ENCODE measurements at regions not wholly inside any gene's neighbourhood (a gene's known extent, or its start where the extent isn't known, plus 50 kb on each side); places are given as distances from the start of the nearest gene placed in this dataset.

DNA sequence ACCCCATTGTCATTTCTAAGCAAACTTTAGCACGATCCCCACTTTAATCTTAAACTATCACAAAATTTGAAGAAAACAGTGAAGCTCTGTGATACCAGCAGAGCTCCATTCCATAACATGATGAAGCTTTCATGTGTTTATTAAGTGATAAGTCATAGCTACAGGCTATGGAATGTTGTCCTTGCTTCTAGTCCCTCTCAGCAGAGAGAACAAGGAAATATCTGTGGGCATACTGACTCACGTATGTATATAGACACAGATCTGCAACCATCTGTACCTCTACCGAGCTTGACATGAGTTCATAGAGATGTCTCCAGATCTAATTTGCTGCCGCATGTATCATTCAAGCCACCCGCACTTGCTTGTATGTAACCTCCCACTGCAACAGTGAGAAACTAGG is 588.9 kb downstream of the ETS1 start:
- TF ChIP-seq CTCF (IDR thresholded peaks at IDR 0.05; ENCODE audit: insufficient read depth, missing control alignments), result no peak
- FAIRE-seq (no peak), DNase-seq (ENCODE audit: insufficient read length, low spot score) (no peak)

GRCh38 chr11:127997594-127997993 is 589.8 kb downstream of the ETS1 start:
- FAIRE-seq, result no peak
- no peak for DNase-seq (ENCODE audit: insufficient read length, low spot score)
- no peak for TF ChIP-seq CTCF (IDR thresholded peaks at IDR 0.05; ENCODE audit: insufficient read depth, missing control alignments)

- DNase-seq (ENCODE audit: insufficient read length, low spot score) (no peak), FAIRE-seq (no peak)
- TF ChIP-seq CTCF (IDR thresholded peaks at IDR 0.05; ENCODE audit: insufficient read depth, missing control alignments), result no peak
Measured at GRCh38 chr11:127996825-127997224, 590.5 kb downstream of the ETS1 start.

DNA sequence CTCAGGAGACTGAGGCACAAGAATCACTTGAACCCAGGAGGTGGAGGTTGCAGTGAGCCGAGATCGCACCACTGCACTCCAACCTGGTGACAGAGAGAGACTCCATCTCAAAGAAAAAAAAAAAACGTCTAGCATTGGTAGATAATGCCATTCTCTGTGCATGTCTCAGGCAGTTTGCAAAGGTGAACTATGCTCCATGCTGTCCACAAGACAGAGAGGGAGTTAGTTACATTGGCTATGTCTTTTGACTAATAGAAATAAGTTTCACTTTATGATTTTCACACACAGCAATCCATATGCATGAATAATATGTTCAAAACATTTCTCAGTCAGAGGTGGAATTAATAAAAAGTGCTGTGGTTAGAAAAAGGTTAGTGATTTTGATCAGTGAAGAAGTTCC is 591.4 kb downstream of the ETS1 start:
- no peak for TF ChIP-seq CTCF (IDR thresholded peaks at IDR 0.05; ENCODE audit: insufficient read depth, missing control alignments)
- FAIRE-seq (no peak), DNase-seq (ENCODE audit: insufficient read length, low spot score) (no peak)

DNA sequence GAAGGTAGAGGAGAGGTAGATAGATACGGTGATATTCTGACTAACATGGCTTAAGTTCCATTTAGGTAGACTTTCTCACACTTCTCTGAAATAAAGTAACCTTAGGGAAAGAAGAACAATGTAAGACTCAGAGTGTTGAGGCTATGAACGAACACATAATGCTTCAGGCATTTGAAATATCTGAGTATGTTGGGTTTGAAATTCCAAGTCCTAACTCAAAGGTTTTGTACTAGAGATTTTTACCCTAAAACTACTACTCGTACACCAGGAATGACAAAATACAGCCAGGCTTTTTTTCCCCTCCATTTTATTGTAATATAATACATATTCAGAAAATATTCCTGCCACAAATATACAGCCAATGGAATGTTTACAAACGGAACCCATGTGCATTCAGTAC is 592.6 kb downstream of the ETS1 start:
- TF ChIP-seq CTCF (IDR thresholded peaks at IDR 0.05; ENCODE audit: insufficient read depth, missing control alignments), result no peak
- no peak for FAIRE-seq
- DNase-seq (ENCODE audit: insufficient read length, low spot score), result no peak

- peak; percentile 10 for TF ChIP-seq CTCF (IDR thresholded peaks at IDR 0.05; ENCODE audit: insufficient read depth, missing control alignments)
- DNase-seq (ENCODE audit: insufficient read length, low spot score), result no peak
- FAIRE-seq, result no peak
Measured at GRCh38 chr11:127993788-127994187, 593.6 kb downstream of the ETS1 start.

DNA sequence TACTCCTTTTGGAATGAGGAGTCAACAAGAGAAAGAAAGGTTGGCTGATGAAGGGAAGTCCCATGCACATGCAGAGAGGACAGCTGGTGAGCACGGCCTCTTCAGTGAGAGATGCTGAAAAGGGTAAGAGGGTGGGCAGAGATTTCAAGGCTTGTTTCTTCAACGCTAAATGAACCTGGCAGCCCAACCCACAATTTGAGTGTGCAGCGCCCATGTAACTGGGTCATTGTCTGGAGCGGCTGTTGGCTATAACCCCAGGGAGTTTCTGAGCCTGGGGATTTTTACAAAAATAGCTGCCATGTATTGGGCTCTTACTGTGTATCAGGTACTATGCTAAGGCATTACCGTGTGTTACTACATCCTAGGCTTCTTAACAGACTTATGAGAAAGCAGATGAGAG is 594.1 kb downstream of the ETS1 start:
- TF ChIP-seq CTCF (IDR thresholded peaks at IDR 0.05; ENCODE audit: insufficient read depth, missing control alignments), result no peak
- FAIRE-seq (no peak), DNase-seq (ENCODE audit: insufficient read length, low spot score) (no peak)
